ENCODE measurements at regions not wholly inside any gene's neighbourhood (a gene's known extent, or its start where the extent isn't known, plus 50 kb on each side); places are given as distances from the start of the nearest gene placed in this dataset.

DNA sequence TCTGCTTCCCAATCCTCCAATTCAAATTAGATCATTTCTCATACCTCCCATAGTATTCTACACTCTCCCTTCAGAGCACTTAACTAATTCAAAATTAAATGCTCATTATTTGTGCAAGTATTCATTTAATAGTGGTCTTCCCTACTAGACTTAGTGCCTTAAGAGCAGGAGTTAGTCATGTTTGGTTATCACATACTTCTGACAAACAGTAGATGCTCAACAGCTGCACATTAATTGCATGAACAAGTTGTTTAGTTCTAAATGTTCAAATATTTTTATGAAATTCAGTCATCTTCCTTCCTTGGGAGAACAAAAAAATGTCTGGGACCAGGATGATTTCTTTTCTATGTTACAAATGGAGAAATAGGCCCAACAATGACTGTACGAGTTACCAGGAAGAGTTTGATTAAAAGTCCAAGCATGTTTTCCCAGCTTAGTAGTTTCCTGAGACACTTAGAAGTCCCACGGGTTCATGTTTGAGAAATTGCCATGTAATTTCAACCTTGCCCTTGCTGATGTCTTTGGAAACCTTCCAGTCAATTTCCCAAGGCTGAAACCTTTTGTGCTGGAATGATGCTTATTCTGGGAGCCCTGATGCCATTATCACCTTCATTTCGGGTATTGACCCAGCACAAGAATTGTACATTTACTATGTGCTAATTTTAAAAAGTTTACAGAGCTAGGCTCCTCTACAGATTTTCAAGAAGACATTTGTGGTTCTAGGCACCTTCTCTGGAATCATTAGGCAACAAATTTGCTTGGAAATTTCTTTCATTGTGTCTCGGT lies 437.9 kb upstream of the PLXNA2 start:
- Histone ChIP-seq H3K27me3 (ENCODE audit: control insufficient read depth, insufficient read depth, low read length) (no peaks in the 10 kb centered on the region), H3K4me1 (ENCODE audit: control insufficient read depth, insufficient read depth, low read length) (no peaks in the 10 kb centered on the region), H3K4me3 (ENCODE audit: low read depth, low read length) (no peak overlapping the region), H3K9me3 (ENCODE audit: control insufficient read depth, insufficient read depth, low read length) (no peaks in the 10 kb centered on the region), H3K27ac (ENCODE audit: low read depth, low read length) (no peak overlapping the region), H3K36me3 (ENCODE audit: control insufficient read depth, insufficient read depth, low read length) (no peaks in the 10 kb centered on the region)
- peak in 2 of 6 donors; percentile 34 to 46 for DNase-seq (ENCODE audit: low read depth in 4 of 6, low spot score in 6 of 6)
- WGBS (ENCODE audit: insufficient coverage), result 59% methylated on average over 2 of the region's 4 CpGs

- H3K4me3 ChIP-seq (ENCODE audit: low read depth, low read length), result no peak overlapping the region
- H3K27me3 ChIP-seq (ENCODE audit: control insufficient read depth, insufficient read depth, low read length), result no peaks in the 10 kb centered on the region
- WGBS (ENCODE audit: insufficient coverage), result 100% methylated on average over 1 of the region's 2 CpGs
- H3K4me1 ChIP-seq (ENCODE audit: control insufficient read depth, insufficient read depth, low read length), result no peaks in the 10 kb centered on the region
- no peaks in the 10 kb centered on the region for H3K36me3 ChIP-seq (ENCODE audit: control insufficient read depth, insufficient read depth, low read length)
- H3K27ac ChIP-seq (ENCODE audit: low read depth, low read length), result no peak overlapping the region
- no peak for DNase-seq (ENCODE audit: low read depth in 4 of 6, low spot score in 6 of 6)
- no peaks in the 10 kb centered on the region for H3K9me3 ChIP-seq (ENCODE audit: control insufficient read depth, insufficient read depth, low read length)
Observed at GRCh38 chr1:208682664-208683013, 438.5 kb upstream of the PLXNA2 start.

- no peak overlapping the region for H3K4me3 ChIP-seq (ENCODE audit: low read depth, low read length)
Observed at GRCh38 chr1:208683141-208683540, 439.0 kb upstream of the PLXNA2 start.

DNA sequence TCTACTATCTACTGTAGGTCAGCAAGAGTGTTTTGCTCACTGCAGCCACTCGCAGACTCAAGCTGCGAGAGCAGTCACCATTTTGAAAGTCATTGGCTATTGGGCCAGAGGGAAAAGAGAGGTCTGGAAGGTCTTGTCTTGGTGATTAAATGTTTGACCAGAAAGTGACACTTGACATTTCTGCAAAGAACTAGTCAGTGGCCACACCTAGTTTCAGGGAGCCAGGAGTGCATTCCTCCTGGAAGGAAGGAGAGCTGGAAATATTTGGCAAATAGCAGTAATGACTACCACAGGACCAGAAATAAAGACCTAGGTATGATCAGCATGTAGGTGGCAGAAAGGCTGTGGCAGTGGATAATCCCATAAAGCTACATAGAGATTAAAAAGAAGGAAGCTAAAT lies 440.0 kb upstream of the PLXNA2 start:
- Histone ChIP-seq H3K9me3 (ENCODE audit: control insufficient read depth, insufficient read depth, low read length) (no peaks in the 10 kb centered on the region), H3K36me3 (ENCODE audit: control insufficient read depth, insufficient read depth, low read length) (no peaks in the 10 kb centered on the region), H3K27ac (ENCODE audit: low read depth, low read length) (no peak overlapping the region), H3K4me1 (ENCODE audit: control insufficient read depth, insufficient read depth, low read length) (no peaks in the 10 kb centered on the region), H3K27me3 (ENCODE audit: control insufficient read depth, insufficient read depth, low read length) (no peaks in the 10 kb centered on the region), H3K4me3 (ENCODE audit: low read depth, low read length) (no peak overlapping the region)
- DNase-seq (ENCODE audit: low read depth in 4 of 6, low spot score in 6 of 6), result no peak
- WGBS (ENCODE audit: insufficient coverage), result 80% methylated on average over 1 of the region's 2 CpGs

More at GRCh38 chr1:208683141-208683540, 439.0 kb upstream of the PLXNA2 start:
- H3K27ac ChIP-seq (ENCODE audit: low read depth, low read length), result no peak overlapping the region
- H3K36me3 ChIP-seq (ENCODE audit: control insufficient read depth, insufficient read depth, low read length), result no peaks in the 10 kb centered on the region
- no peak for DNase-seq (ENCODE audit: low read depth in 4 of 6, low spot score in 6 of 6)
- no peaks in the 10 kb centered on the region for H3K4me1 ChIP-seq (ENCODE audit: control insufficient read depth, insufficient read depth, low read length)
- no peaks in the 10 kb centered on the region for H3K27me3 ChIP-seq (ENCODE audit: control insufficient read depth, insufficient read depth, low read length)
- H3K9me3 ChIP-seq (ENCODE audit: control insufficient read depth, insufficient read depth, low read length), result no peaks in the 10 kb centered on the region

DNA sequence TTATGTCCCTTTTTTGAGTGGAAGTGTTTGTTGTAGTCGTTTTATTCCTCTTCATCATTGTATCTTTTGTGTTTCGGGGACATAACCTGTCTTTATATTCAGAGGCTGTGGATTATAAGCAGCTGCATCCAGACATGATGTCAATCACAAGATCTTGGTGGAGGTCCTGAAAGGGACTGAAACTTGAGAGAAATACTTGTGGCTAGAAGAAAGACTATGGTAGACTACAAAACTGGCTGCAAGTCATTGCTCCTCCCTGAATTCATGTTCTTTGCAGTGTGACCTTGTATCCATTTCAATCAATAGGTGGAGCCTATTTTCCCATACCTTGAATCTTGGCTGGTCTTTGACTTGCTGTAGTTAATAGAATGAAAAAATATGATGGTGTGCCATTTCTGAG lies 442.4 kb upstream of the PLXNA2 start:
- no peak overlapping the region for H3K27ac ChIP-seq (ENCODE audit: low read depth, low read length)
- no peaks in the 10 kb centered on the region for H3K9me3 ChIP-seq (ENCODE audit: control insufficient read depth, insufficient read depth, low read length)
- no peaks in the 10 kb centered on the region for H3K27me3 ChIP-seq (ENCODE audit: control insufficient read depth, insufficient read depth, low read length)
- H3K4me1 ChIP-seq (ENCODE audit: control insufficient read depth, insufficient read depth, low read length), result no peaks in the 10 kb centered on the region
- H3K4me3 ChIP-seq (ENCODE audit: low read depth, low read length), result no peak overlapping the region
- no peaks in the 10 kb centered on the region for H3K36me3 ChIP-seq (ENCODE audit: control insufficient read depth, insufficient read depth, low read length)
- no peak for DNase-seq (ENCODE audit: low read depth in 4 of 6, low spot score in 6 of 6)
- WGBS (ENCODE audit: insufficient coverage), result no CpG with 5 or more reads among the region's 2 CpGs

DNA sequence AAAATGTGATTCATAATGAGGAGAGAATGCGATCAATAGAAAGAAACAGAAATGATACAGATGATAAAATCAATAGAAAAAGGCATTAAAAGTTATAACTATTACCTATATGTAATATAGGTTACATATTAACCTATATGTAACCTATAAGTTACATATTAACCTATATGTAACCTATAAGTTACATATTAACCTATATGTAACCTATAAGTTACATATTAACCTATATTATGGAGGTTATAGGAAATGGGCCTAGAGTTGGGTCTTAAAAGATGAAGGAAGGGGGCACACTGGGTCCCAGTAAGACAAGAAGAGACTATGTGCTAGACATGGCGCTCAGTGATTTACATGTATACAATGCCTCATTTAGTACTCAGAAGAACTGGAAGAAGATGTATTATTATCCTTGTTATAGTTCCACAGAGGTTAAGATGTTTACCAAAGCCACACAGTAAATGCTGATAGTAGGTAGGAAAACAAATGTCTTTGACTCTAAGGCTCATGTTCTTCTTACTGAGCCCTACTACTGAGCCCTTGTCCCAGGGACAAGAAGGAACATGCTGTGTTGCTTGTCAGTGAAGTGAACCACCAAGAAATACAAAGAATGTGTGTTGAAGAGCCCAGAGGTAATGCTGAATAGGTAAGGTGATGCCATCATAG lies 444.6 kb upstream of the PLXNA2 start:
- H3K27ac ChIP-seq (ENCODE audit: low read depth, low read length), result no peak overlapping the region
- DNase-seq (ENCODE audit: low read depth in 4 of 6, low spot score in 6 of 6), result no peak
- H3K36me3 ChIP-seq (ENCODE audit: control insufficient read depth, insufficient read depth, low read length), result no peaks in the 10 kb centered on the region
- H3K27me3 ChIP-seq (ENCODE audit: control insufficient read depth, insufficient read depth, low read length), result no peaks in the 10 kb centered on the region
- H3K4me3 ChIP-seq (ENCODE audit: low read depth, low read length), result no peak overlapping the region
- no peaks in the 10 kb centered on the region for H3K4me1 ChIP-seq (ENCODE audit: control insufficient read depth, insufficient read depth, low read length)
- H3K9me3 ChIP-seq (ENCODE audit: control insufficient read depth, insufficient read depth, low read length), result peaks cover 4% of the 10 kb centered on the region
- WGBS (ENCODE audit: insufficient coverage), result no CpG with 5 or more reads among the region's 2 CpGs

- Histone ChIP-seq H3K27ac (ENCODE audit: low read depth, low read length) (no peak overlapping the region), H3K4me3 (ENCODE audit: low read depth, low read length) (no peak overlapping the region), H3K9me3 (ENCODE audit: control insufficient read depth, insufficient read depth, low read length) (peaks cover 4% of the 10 kb centered on the region), H3K4me1 (ENCODE audit: control insufficient read depth, insufficient read depth, low read length) (no peaks in the 10 kb centered on the region), H3K27me3 (ENCODE audit: control insufficient read depth, insufficient read depth, low read length) (no peaks in the 10 kb centered on the region), H3K36me3 (ENCODE audit: control insufficient read depth, insufficient read depth, low read length) (no peaks in the 10 kb centered on the region)
- 80% methylated on average over 1 of the region's 3 CpGs for WGBS (ENCODE audit: insufficient coverage)
- peak in 1 of 6 donors; percentile 44 for DNase-seq (ENCODE audit: low read depth in 4 of 6, low spot score in 6 of 6)
Observed at GRCh38 chr1:208691012-208691411, 446.8 kb upstream of the PLXNA2 start.

GRCh38 chr1:208709981-208710380 lies 465.8 kb upstream of the PLXNA2 start:
- no peak for DNase-seq (ENCODE audit: low read depth in 4 of 6, low spot score in 6 of 6)
- H3K4me1 ChIP-seq (ENCODE audit: control insufficient read depth, insufficient read depth, low read length), result no peaks in the 10 kb centered on the region
- H3K27ac ChIP-seq (ENCODE audit: low read depth, low read length), result no peak overlapping the region
- H3K9me3 ChIP-seq (ENCODE audit: control insufficient read depth, insufficient read depth, low read length), result peaks cover 1% of the 10 kb centered on the region
- no peaks in the 10 kb centered on the region for H3K27me3 ChIP-seq (ENCODE audit: control insufficient read depth, insufficient read depth, low read length)
- no peak overlapping the region for H3K4me3 ChIP-seq (ENCODE audit: low read depth, low read length)
- WGBS (ENCODE audit: insufficient coverage), result 76% methylated on average over 2 of the region's 4 CpGs
- no peaks in the 10 kb centered on the region for H3K36me3 ChIP-seq (ENCODE audit: control insufficient read depth, insufficient read depth, low read length)

- Histone ChIP-seq H3K4me3 (ENCODE audit: low read depth, low read length) (no peak overlapping the region), H3K4me1 (ENCODE audit: control insufficient read depth, insufficient read depth, low read length) (no peaks in the 10 kb centered on the region), H3K36me3 (ENCODE audit: control insufficient read depth, insufficient read depth, low read length) (no peaks in the 10 kb centered on the region), H3K9me3 (ENCODE audit: control insufficient read depth, insufficient read depth, low read length) (peaks cover 1% of the 10 kb centered on the region), H3K27ac (ENCODE audit: low read depth, low read length) (no peak overlapping the region), H3K27me3 (ENCODE audit: control insufficient read depth, insufficient read depth, low read length) (no peaks in the 10 kb centered on the region)
- no peak for DNase-seq (ENCODE audit: low read depth in 4 of 6, low spot score in 6 of 6)
- WGBS (ENCODE audit: insufficient coverage), result 78% methylated on average over 1 of the region's 4 CpGs
Observed at GRCh38 chr1:208714323-208714722, 470.1 kb upstream of the PLXNA2 start.

GRCh38 chr1:208717525-208717924 lies 473.3 kb upstream of the PLXNA2 start:
- no peaks in the 10 kb centered on the region for H3K4me1 ChIP-seq (ENCODE audit: control insufficient read depth, insufficient read depth, low read length)
- H3K36me3 ChIP-seq (ENCODE audit: control insufficient read depth, insufficient read depth, low read length), result no peaks in the 10 kb centered on the region
- H3K9me3 ChIP-seq (ENCODE audit: control insufficient read depth, insufficient read depth, low read length), result peaks cover 4% of the 10 kb centered on the region
- H3K4me3 ChIP-seq (ENCODE audit: low read depth, low read length), result no peak overlapping the region
- no peaks in the 10 kb centered on the region for H3K27me3 ChIP-seq (ENCODE audit: control insufficient read depth, insufficient read depth, low read length)
- 56% methylated on average over 3 of the region's 5 CpGs for WGBS (ENCODE audit: insufficient coverage)
- H3K27ac ChIP-seq (ENCODE audit: low read depth, low read length), result no peak overlapping the region
- DNase-seq (ENCODE audit: low read depth in 4 of 6, low spot score in 6 of 6), result peak in 2 of 6 donors; percentile 23 to 61
